ENCODE measurements at regions not wholly inside any gene's neighbourhood (a gene's known extent, or its start where the extent isn't known, plus 50 kb on each side); places are given as distances from the start of the nearest gene placed in this dataset.

DNA sequence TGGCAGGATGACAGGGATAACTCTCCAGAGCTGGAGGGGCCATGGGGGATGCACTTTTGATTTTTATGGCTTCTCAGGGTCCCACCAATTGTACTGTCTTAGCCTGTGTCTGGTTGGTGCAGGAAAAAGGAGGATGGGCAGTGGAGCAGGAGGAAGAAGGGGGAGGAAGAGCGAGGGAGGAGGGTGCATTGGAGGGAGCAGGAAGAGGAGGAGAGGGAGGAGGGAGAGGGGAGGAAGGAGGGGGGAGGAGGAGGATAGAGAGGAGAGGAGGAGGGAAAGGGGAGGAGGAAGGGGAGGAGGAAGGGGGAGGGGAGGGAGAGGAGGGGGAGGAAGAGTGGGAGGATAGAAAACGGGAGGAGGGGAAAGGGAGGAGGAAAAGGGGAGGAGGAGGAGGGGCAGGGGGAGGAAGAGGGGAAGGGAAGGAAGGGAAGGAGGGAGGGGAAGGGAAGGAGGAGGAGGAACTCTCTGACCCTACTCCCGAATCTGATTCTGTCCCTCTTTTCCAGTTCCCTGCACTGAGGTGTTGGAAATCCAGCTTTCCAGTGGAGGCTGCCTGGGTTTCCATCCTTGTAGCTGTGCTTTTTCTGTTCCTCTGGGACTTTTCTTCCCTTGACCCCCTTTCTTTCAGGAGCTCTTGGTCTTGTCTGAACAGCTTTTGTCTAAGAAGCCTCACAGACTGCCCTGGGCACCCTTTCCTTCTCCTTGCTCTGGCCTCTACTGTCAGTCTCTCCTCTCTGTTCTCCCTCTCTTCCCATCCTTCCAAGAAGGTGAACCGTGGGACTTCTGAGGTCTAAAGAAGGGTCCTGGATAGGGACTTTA, 149.4 kb downstream of the DHX35 start:
- DNase-seq (ENCODE audit: low read depth in 2 of 2) = no peak

DNA sequence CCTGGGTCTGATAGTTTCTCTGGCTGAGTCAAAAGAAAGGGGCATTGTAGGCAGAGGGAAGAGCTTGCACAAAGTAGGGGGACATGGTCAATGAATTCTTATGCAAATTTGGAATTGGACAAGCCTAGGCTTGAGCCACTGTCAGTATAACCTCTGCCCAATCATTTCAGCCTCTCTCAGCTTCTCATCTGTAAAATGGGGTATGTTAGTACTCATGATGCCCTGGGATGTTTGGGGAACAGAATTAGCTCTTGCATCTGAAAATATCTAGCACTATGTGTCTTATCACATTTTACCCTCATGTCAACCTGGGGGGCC, 148.6 kb downstream of the DHX35 start:
- DNase-seq (ENCODE audit: low read depth in 2 of 2) = no peak

DNA sequence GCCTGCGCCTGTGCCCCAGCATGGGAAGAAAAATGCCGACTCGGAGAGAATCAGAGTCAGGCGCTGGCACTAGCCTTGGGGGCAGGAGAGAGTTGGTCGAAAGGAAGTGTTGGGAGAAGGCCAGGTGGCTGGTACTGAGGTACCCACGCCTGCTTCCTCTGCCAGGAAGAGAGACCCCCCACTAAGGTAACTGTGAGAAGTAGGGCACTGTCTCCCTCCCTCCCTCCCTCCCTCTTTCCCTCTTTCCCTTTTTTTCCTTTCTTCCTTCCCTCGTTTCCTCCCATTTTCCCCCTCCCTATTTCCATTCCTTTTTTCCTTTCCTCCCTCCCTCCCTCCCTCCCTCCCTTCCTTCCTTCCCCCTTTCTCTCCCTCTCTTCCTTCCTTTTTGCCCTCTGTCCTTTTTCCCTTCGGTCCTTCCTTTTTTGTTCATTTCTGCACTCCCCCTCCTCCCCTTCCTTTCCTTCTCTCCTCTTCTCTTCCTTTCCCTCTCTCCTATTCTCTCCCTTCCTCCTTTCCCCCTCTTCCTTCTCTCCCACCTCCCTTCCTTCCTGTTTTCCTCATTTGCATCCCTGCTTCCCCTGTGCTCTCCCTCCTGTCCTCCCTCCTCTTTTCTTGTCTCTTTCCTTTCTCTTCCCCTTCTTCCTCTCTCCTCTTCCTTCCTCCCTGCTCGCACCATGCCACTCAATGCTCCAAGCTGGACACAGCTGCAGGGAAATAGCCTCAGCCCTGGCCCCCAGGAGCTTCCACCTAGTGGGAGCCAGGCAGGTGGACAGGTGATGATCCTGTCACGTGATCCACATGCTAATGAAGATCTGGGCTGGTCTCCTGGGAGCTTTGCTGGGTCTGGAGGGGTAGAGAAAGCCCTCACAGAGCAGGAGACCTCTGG, 148.0 kb downstream of the DHX35 start:
- DNase-seq (ENCODE audit: low read depth in 2 of 2) = no peak

DNA sequence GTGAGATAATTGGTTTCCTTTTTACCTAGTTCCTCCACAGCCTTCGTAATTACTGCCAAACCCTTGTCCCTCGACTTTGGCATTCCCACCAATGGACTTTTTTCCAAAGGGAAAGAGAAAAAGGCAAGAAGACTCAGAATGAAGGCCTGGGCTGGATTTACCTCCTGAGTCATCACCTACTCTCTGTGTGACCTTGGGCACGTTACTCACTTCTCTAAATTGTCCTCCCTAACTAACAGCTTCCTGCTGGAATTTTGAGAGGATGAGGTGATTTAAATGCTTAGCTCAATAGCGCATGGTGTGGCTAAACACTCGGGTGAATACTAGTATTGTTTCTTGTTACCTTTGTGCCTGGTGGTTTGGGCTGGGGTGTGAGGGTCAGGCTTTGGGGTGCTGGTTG, 146.6 kb downstream of the DHX35 start:
- DNase-seq (ENCODE audit: low read depth in 2 of 2) = no peak

DNA sequence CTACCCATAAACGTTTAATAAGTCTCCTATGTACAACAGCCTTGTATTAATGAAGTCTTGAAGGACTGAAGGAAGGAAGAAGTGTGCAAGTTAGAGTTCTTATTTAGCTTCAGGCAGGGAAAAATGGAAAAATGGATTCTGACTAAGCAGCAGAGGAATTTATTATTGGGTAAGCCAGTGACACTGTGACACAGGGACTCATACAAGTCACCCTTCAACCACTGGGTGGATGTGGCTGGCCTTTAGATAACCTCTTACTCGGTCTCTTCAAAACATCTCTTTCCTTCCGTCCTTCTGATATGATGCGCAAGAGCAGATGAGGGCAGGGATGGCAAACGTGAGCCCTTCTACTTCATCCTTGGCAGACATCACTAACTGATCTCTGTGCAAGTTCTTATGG, 145.6 kb downstream of the DHX35 start:
- DNase-seq (ENCODE audit: low read depth in 2 of 2) = no peak

DNA sequence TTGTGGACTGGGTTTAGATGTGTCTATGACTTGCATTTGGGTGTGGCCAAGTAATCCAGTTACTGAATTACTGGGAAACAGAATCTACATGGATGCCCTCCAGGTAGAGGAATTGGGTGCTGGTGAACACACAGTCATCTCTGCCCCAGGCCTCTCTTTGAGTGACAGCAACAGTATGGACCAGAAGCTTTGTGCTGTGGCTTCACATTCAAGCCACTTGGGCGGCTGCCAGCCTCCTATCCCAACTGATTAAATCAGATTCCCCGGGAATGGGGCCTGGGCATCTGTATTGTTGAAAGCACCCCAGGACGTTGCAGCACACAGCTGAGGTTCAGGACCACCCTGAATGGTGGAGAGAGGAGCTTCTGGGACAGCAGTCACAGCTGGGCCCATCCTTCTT, 144.6 kb downstream of the DHX35 start:
- no peak for DNase-seq (ENCODE audit: low read depth in 2 of 2)

DNA sequence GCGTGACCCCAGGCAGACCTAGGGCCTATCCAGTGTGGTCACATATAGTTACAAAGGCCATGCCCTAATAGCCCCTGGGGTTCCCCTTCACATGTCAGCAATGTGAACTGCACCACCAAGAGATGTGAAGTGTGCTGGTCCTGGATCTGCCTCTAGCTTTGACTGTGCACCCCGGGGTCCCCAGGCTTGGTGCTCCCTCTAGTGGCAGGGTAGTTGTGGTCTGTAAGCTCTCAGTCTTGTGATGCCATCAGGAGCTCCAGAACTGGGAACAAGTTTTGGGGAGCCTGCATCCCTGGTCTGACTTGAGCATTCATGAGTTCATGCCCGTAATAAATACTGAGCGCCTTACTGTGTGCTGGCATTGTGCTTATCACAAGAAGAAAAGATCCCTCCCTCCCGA, 143.4 kb downstream of the DHX35 start:
- no peak for DNase-seq (ENCODE audit: low read depth in 2 of 2)

DNA sequence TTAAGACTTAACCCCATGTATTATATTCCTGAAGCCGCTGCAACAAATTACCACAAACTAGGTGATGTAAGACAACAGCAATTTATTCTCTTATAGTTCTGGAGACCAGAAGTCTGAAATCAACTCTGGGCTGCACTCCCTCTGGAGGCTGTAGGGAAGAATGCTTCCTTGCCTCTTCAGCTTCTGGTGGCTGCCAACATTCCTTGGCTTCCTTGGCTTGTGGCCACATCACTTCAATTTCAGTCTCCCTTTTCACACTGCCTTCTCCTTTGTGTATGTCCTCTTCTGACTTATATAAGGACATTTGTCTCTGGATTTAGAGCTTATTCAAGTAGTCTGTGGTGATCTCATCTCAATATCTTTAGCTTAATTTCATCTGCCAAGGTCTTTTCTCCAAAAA, 141.6 kb downstream of the DHX35 start:
- no peak for DNase-seq (ENCODE audit: low read depth in 2 of 2)

DNA sequence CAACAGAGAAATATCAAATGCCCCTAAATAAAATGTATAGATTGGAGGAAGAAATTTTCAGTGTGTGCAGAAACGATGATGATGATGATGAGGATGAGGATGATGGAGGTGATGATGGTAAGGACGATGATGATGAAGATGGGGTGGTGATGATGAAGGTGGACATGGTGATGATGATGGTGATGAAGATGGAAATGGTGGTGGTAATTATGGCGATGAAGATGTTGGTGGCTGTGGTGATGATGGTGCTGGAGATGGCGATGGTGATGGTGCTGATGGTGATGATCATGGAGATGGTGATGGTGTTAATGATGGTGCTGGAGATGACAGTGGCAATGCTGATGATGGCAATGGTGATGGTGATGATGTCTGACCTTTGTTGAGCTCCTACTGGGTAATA, 141.2 kb downstream of the DHX35 start:
- DNase-seq (ENCODE audit: low read depth in 2 of 2) = no peak

DNA sequence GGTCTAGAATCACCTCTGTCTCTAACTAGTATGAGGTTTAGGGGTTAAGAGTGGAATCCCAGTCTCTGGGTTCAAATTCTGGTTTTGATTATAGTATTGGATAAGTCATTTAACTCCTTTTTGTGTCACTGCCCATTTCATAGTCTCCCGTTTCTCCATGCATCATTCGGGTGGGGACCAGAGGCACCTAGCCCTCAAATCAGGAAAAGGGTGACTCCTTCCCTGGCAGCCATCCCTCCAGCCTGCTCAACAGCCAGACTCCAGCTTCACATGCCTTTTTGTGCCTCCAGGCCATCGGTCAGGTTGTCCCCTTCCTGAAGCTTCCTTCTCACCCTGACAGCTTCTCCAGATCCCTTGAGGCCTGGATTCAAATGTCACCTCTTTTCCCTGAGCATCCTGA, 139.8 kb downstream of the DHX35 start:
- no peak for DNase-seq (ENCODE audit: low read depth in 2 of 2)

DNA sequence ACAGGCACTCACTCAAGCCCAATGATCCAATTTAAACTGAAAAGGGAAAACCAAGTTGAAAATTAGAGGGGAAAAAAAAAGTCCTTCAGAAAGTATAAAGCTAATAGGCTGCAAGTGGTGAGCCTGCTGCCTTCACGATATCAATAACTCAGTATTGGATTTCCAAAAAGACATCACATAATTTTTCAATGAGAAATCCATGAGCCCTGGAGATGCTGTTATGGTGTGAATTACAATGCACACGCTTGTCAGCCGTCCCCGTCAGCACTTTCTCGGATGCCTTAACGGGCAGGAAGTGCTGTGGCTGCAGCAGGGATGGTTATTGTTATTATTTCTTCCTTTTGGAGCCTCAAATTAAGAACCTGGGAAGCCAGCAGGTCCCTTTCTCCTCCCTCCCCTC, 138.5 kb downstream of the DHX35 start:
- no peak for DNase-seq (ENCODE audit: low read depth in 2 of 2)

DNA sequence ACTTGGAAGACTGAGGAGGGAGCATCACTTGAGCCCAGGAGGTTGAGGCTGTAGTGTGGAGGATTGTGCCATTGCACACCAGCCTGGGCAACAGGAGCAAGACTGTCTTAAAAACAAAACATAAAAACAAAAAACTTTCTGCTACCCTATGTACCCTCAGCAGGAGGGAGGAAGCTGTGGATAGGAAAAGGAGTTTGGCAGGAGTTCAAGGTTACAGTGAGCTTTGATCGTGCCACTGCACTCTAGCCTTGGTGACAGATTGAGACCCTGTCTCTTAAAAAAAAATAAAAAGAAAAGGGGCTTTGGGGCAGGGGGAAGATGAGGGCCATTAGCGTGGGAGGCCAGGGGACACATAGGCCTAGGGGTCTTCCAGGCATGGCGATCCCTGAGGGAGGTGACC, 135.7 kb downstream of the DHX35 start:
- no peak for DNase-seq (ENCODE audit: low read depth in 2 of 2)

DNA sequence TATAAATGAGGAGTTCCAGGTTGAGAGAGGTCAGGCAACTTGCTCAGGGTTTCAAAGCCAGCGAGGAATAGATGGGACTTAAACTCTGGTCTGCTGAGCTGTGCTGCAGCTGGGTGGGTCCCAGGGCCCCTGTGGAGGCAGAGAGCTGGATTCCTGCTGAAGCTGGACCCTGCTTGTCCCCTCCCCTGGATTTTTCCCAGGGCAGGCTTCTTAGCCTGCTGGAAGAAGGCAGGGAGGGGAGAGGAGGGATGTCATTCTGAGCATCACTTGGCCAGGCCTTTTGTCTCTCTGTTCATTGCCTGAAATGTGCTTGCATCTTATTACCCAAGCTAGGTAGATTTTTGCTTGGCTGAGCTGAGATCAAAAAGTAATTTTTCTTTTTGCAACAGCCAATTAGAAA, 133.7 kb downstream of the DHX35 start:
- DNase-seq (ENCODE audit: low read depth in 2 of 2) = no peak

DNA sequence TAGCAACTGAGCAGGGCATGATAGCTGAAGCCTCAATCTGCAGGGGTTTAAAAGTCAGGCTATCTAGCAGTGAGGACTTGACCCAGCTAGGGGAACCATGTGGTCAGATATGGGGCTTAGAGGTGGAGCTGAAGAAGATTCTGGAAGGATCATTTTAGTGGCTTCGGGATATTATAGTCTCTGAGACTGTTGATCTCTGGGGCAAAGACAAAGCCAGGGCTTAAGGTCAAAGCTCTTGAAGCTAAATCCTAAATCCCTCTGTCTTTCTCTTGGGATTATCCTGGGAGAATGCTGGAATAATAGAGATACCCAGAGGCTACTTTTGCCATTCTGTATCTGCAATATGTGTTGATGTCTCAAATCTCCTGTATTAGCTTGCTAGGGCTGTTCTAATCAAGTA, 132.2 kb downstream of the DHX35 start:
- DNase-seq (ENCODE audit: low read depth in 2 of 2) = no peak

DNA sequence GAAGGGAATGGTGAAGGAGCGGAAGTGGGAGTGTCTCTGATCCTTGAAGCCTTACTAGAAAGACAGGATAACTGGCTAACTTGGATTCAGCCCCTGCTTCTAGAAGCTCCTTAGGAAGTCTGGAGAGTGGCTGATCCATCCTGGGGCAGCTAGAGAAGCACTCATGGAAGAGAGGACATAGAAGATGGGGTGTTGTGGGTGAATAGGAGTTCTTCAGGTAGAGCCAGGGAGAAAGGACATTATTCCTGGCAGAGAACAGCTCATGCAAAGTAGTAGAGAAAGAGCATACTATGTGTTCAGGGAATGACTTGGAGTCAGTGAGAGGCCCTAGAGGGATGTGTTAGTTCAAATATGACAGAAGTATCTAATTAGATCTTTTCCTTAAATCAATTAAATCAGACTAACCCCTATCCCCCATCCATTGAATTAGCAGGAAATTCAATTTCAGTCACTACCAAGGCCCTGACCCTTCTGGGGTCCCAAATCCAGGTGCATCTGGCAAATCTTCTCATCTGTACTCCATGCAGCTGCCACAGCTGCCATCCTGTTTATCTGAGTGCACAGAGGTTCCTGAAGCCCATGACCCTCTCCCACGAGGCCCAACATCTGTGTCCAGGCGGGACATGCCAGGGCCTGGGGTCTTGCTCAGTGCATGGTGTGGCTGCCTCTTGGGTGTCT, 130.7 kb downstream of the DHX35 start:
- DNase-seq (ENCODE audit: low read depth in 2 of 2) = no peak

DNA sequence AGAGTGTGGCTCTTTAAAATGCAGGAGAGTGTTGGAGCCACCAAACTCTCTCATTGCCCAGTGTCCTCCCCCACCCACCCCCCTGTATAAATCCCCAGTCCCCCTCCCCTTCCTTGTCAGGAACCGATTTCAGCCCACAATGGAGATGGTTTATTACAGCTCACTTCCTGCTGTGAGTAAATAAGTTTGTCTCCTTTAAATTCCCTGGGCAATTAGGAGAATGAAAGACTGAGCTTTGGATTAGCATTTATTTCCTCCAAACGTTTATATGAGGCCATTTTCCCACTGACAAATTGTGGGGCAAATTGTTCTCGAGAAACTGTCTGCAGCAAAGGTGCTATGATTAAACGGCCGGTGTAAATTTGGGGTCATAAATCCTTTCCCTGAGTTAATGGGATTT, 128.8 kb downstream of the DHX35 start:
- DNase-seq (ENCODE audit: low read depth in 2 of 2) = no peak

DNA sequence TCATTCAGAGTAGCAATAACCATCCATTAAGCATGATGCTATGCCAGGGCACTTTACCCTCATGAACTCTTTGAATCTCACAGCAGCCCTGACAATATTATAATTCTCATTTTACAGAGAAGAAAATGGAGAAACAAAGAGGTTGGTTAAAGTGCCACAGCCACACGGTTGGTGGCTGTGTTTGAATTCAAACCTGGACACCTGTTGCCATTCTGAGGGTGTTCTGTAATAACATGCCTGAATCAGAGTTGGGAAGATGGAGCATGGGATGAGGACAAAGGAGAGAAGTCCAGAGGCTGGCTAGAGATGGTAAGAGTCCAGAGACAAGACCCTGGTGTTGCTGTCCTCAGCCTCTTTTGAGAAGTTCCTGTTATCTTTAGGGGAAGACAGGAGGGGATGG, 127.7 kb downstream of the DHX35 start:
- no peak for DNase-seq (ENCODE audit: low read depth in 2 of 2)
